Ammon's horn (tissue), 1 donor: ENCODE measurements at regions not wholly inside any gene's neighbourhood (a gene's known extent, or its start where the extent isn't known, plus 50 kb on each side); places are given as distances from the start of the nearest gene placed in this dataset.

Experiments used
- DNase-seq: peaks from one replicate; pipeline ENCODE4 v3.0.0-alpha.2; 2016; ENCODE audit warnings: low spot score

- no peak for DNase-seq
Measured at GRCh38 chr20:41881466-41882046, 263.4 kb upstream of the CHD6 start.

GRCh38 chr20:41879123-41879522 lies 260.9 kb upstream of the CHD6 start:
- DNase-seq: no peak

- no peak for DNase-seq
Measured at GRCh38 chr20:41877911-41878310, 259.7 kb upstream of the CHD6 start.

- DNase-seq: no peak
Measured at GRCh38 chr20:41874658-41875057, 256.5 kb upstream of the CHD6 start.

GRCh38 chr20:41872930-41873329 lies 254.8 kb upstream of the CHD6 start:
- DNase-seq: no peak

GRCh38 chr20:41870869-41871462 lies 252.8 kb upstream of the CHD6 start:
- DNase-seq: no peak

GRCh38 chr20:41869261-41869660 lies 251.1 kb upstream of the CHD6 start:
- no peak for DNase-seq

- DNase-seq: no peak
Measured at GRCh38 chr20:41865938-41866337, 247.8 kb upstream of the CHD6 start.

- DNase-seq: no peak
Measured at GRCh38 chr20:41862476-41862875, 244.3 kb upstream of the CHD6 start.

GRCh38 chr20:41861772-41862422 lies 243.7 kb upstream of the CHD6 start:
- DNase-seq: no peak

GRCh38 chr20:41854765-41855164 lies 236.6 kb upstream of the CHD6 start:
- DNase-seq: no peak

- no peak for DNase-seq
Measured at GRCh38 chr20:41853806-41854205, 235.6 kb upstream of the CHD6 start.

- no peak for DNase-seq
Measured at GRCh38 chr20:41848180-41848579, 230.0 kb upstream of the CHD6 start.

- no peak for DNase-seq
Measured at GRCh38 chr20:41837669-41838224, 219.6 kb upstream of the CHD6 start.

GRCh38 chr20:41833739-41834138 lies 215.6 kb upstream of the CHD6 start:
- no peak for DNase-seq

- DNase-seq: no peak
Measured at GRCh38 chr20:41830702-41831101, 212.5 kb upstream of the CHD6 start.

- no peak for DNase-seq
Measured at GRCh38 chr20:41819436-41819835, 201.3 kb upstream of the CHD6 start.

GRCh38 chr20:41818991-41819390 lies 200.8 kb upstream of the CHD6 start:
- DNase-seq: no peak

- no peak for DNase-seq
Measured at GRCh38 chr20:41818369-41818768, 200.2 kb upstream of the CHD6 start.

GRCh38 chr20:41811456-41811855 lies 193.3 kb upstream of the CHD6 start:
- DNase-seq: no peak

- DNase-seq: no peak
Measured at GRCh38 chr20:41800040-41800439, 181.9 kb upstream of the CHD6 start.

- DNase-seq: no peak
Measured at GRCh38 chr20:41798930-41799502, 180.8 kb upstream of the CHD6 start.

GRCh38 chr20:41786158-41786557 lies 168.0 kb upstream of the CHD6 start:
- DNase-seq: no peak
